HG02884 (cell line): ENCODE measurements at regions not wholly inside any gene's neighbourhood (a gene's known extent, or its start where the extent isn't known, plus 50 kb on each side); places are given as distances from the start of the nearest gene placed in this dataset.
"Not testable (repeated sequence)": the region's sequence is repeated elsewhere in the genome, so short reads cannot be mapped to it uniquely, and the experiment has no call there.

Source experiments
- ATAC-seq: cut with Tn5 transposase; IDR thresholded peaks from one replicate; pipeline ENCODE4 v1.9.1; 2021; ENCODE audit warnings: mild to moderate bottlenecking, moderate library complexity; ENCODE audit not compliant: unreplicated experiment

GRCh38 chr2:175777337-175777736, 224.7 kb downstream of the LNPK start:
- not testable (repeated sequence) for ATAC-seq

- no peak for ATAC-seq
Measured at GRCh38 chr2:175769200-175769599, 232.9 kb downstream of the LNPK start.

GRCh38 chr2:175766880-175767279, 235.2 kb downstream of the LNPK start:
- ATAC-seq, result no peak

- no peak for ATAC-seq
Measured at GRCh38 chr2:175755656-175756386, 246.2 kb downstream of the LNPK start.

GRCh38 chr2:175755169-175755568, 246.9 kb downstream of the LNPK start:
- no peak for ATAC-seq

GRCh38 chr2:175750195-175750594, 251.9 kb downstream of the LNPK start:
- ATAC-seq, result no peak

GRCh38 chr2:175745911-175746310, 256.2 kb downstream of the LNPK start:
- no peak for ATAC-seq

GRCh38 chr2:175744000-175744399, 258.1 kb downstream of the LNPK start:
- ATAC-seq, result no peak

GRCh38 chr2:175743011-175743410, 259.1 kb downstream of the LNPK start:
- ATAC-seq, result no peak

GRCh38 chr2:175742367-175742766, 259.7 kb downstream of the LNPK start:
- ATAC-seq, result no peak

- no peak for ATAC-seq
Measured at GRCh38 chr2:175741164-175741563, 260.9 kb downstream of the LNPK start.

GRCh38 chr2:175737722-175738361, 264.2 kb downstream of the LNPK start:
- ATAC-seq, result no peak

GRCh38 chr2:175734686-175735085, 267.4 kb downstream of the LNPK start:
- ATAC-seq, result no peak

- no peak for ATAC-seq
Measured at GRCh38 chr2:175732531-175732930, 269.5 kb downstream of the LNPK start.

GRCh38 chr2:175730050-175730449, 272.0 kb downstream of the LNPK start:
- ATAC-seq, result no peak

GRCh38 chr2:175729049-175729706, 272.9 kb downstream of the LNPK start:
- no peak for ATAC-seq

GRCh38 chr2:175728032-175728431, 274.0 kb downstream of the LNPK start:
- ATAC-seq, result no peak

GRCh38 chr2:175726223-175726622, 275.8 kb downstream of the LNPK start:
- ATAC-seq, result no peak

- ATAC-seq, result no peak
Measured at GRCh38 chr2:175709248-175709647, 292.8 kb downstream of the LNPK start.

GRCh38 chr2:175707322-175707721, 294.7 kb downstream of the LNPK start:
- ATAC-seq, result no peak

- ATAC-seq, result not testable (repeated sequence)
Measured at GRCh38 chr2:175704568-175704967, 297.5 kb downstream of the LNPK start.

- ATAC-seq, result no peak
Measured at GRCh38 chr2:175698061-175698460, 304.0 kb downstream of the LNPK start.
